Prostate gland (tissue), 2 donors: ENCODE measurements at regions not wholly inside any gene's neighbourhood (a gene's known extent, or its start where the extent isn't known, plus 50 kb on each side); places are given as distances from the start of the nearest gene placed in this dataset.

ENCODE experiments used
- DNase-seq: peaks from one replicate; pipeline ENCODE4 v3.0.0-alpha.2; 2019; ENCODE audit warnings: low spot score
- H3K27ac ChIP-seq, 2 donors: fragments of 200-600 bp; sonication (generic); 2 replicates each; pipeline ENCODE4 v1.5.1; 2017 to 2019
- H3K27me3 ChIP-seq: fragments of 200-600 bp; sonication (generic); replicated peaks from 2 replicates; pipeline ENCODE4 v1.5.1; 2019; ENCODE audit not compliant: insufficient read depth
- H3K36me3 ChIP-seq, 2 donors: fragments of 200-600 bp; sonication (generic); 1 replicate in 1 of 2; 2 replicates in 1 of 2; pipeline versions ENCODE4 v1.5.1 to v1.8.1; 2017 to 2019
- H3K4me1 ChIP-seq: fragments of 200-600 bp; sonication (generic); replicated peaks from 2 replicates; pipeline ENCODE4 v1.5.1; 2019
- H3K4me3 ChIP-seq, 2 donors: fragments of 200-600 bp; sonication (generic); 2 replicates each; pipeline ENCODE4 v1.5.1; 2017 to 2019
- H3K9me3 ChIP-seq: fragments of 200-600 bp; sonication (generic); 2 replicates; pipeline ENCODE4 v1.5.1; 2017
- CTCF ChIP-seq, 4 experiments: fragments of 200-600 bp in 2 of 4; fragments of 450-650 bp in 2 of 4; sonication (generic) in 2 of 4; IDR thresholded peaks; 1 replicate in 3 of 4; 2 replicates in 1 of 4; pipeline ENCODE4 v1.5.1; 2016 to 2019; ENCODE audit warnings: antibody characterized with exemption in 4 of 4, mild to moderate bottlenecking in 2 of 4, moderate library complexity in 2 of 4
- POLR2A ChIP-seq: fragments of 450-650 bp; IDR thresholded peaks from one replicate; pipeline ENCODE4 v1.6.1; 2016; ENCODE audit warnings: antibody characterized with exemption, mild to moderate bottlenecking
- POLR2AphosphoS5 ChIP-seq: sonication (generic); formaldehyde crosslinking; IDR thresholded peaks from one replicate; pipeline ENCODE4 v1.6.1; 2017; ENCODE audit warnings: antibody characterized with exemption
- WGBS: methylation state at CpG from one replicate; pipeline ENCODE4 v1.1.5; 2018; 5-methylcytosine and 5-hydroxymethylcytosine counted together
- intact Hi-C: fragments of 100-400 bp; cut with DNase I; formaldehyde crosslinking; loops from one replicate; pipeline ENCODE4 v1.14.2; 2022

DNA sequence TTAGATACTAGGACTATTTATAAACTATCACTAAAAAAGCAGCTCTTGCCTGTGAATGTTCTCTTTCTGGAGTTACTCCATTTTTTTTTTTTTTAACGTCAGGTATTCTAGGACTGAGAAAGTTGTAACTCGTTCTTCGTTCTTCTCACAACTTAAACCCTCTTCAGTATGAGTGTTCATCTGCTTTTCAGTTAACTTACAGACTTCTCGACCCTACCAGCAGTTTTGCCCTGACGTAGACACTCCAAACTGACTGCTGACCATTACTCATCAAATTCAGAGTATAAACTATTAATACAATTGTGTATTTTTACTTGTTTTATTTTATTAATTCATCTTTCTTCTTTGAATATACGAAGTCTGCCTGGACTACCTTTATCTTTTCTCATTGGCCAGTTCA, 353.1 kb downstream of the GPR37 start:
- no peak overlapping the region for H3K27ac ChIP-seq
- H3K27me3 ChIP-seq: no peaks in the 10 kb centered on the region
- DNase-seq: no peak
- 68% methylated on average over 6 of the region's 6 CpGs for WGBS
- H3K4me3 ChIP-seq: no peak overlapping the region
- no peak for TF ChIP-seq POLR2AphosphoS5
- no peak for TF ChIP-seq CTCF (IDR thresholded peaks at IDR 0.05)
- no peak for TF ChIP-seq POLR2A
- no peaks in the 10 kb centered on the region for H3K9me3 ChIP-seq
- H3K4me1 ChIP-seq: no peaks in the 10 kb centered on the region
- intact Hi-C loops: no loop called here
- no peaks in the 10 kb centered on the region for H3K36me3 ChIP-seq

- Histone ChIP-seq H3K27me3 (no peaks in the 10 kb centered on the region), H3K4me1 (no peaks in the 10 kb centered on the region), H3K4me3 (no peak overlapping the region), H3K27ac (no peak overlapping the region), H3K36me3 (no peaks in the 10 kb centered on the region), H3K9me3 (no peaks in the 10 kb centered on the region)
- DNase-seq: no peak
- TF ChIP-seq CTCF (IDR thresholded peaks at IDR 0.05): no peak
- no peak for TF ChIP-seq POLR2A
- TF ChIP-seq POLR2AphosphoS5: no peak
- WGBS: 71% methylated on average over 7 of the region's 7 CpGs
- intact Hi-C loops: no loop called here
Observed at GRCh38 chr7:124411796-124412195, 353.8 kb downstream of the GPR37 start.

DNA sequence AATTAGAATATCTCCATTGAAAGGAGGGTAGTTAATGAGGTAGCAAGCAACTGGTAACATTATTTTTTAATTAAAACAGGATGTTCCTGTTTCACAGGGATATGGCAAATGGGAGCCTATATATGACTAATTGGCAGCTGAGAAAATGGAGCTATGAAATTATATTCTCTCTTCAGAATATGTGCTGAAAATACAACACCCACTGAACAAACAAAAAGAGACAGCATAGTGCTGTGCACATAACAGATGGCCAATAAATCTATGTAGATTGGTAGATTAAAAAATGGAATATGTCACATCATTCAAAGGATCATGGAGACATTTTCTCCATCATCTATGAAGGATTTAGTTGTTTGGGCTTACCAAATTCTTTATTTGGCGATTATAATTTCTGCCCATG, 362.0 kb downstream of the GPR37 start:
- no peak for DNase-seq
- intact Hi-C loops: no loop called here
- no peaks in the 10 kb centered on the region for H3K4me1 ChIP-seq
- H3K4me3 ChIP-seq: no peak overlapping the region
- H3K27ac ChIP-seq: no peak overlapping the region
- H3K27me3 ChIP-seq: no peaks in the 10 kb centered on the region
- H3K9me3 ChIP-seq: no peaks in the 10 kb centered on the region
- WGBS: 94% methylated on average over 1 of the region's 1 CpG
- H3K36me3 ChIP-seq: no peaks in the 10 kb centered on the region
- TF ChIP-seq POLR2A: no peak

DNA sequence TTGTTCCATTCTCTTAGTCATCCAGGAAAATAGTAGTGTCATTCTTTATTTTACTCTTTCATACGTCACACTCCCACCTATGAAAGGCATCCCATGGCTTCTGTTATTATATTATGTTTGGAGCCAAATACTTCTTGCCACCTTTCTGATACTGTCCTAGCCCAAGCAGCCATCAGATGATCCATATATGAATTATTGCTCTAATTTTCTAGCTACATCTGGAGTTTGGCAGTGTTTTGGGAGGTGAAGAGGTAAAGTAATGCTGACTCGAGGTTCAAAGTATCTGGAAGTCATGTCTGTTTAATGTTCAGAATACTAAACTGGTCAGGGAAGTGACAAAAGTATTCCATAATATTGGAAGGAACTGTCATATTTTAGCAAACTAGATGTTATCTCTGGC, 362.5 kb downstream of the GPR37 start:
- H3K27me3 ChIP-seq: no peaks in the 10 kb centered on the region
- intact Hi-C loops: no loop called here
- DNase-seq: no peak

DNA sequence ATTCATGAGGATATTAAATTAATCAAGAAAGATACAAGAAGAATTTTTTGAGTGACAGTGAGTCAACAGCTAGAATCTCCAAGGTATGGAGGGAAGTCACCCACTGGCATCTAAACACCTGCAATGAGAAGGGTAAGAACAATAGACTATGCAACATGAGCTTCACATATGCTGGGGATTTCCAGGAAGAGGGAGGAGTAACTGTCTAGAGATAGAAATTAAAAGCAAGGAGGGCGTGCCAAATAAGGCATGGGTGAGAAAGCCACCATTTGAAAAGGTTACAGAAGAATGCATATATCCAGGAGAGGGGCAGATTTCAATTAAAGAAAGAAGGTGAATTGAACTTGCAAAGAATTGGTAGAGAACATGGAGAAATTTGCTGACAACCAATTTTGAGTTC, 365.7 kb downstream of the GPR37 start:
- no peak for DNase-seq
- Histone ChIP-seq H3K27me3 (no peaks in the 10 kb centered on the region), H3K36me3 (no peaks in the 10 kb centered on the region), H3K4me1 (no peaks in the 10 kb centered on the region), H3K27ac (no peak overlapping the region), H3K9me3 (no peaks in the 10 kb centered on the region), H3K4me3 (no peak overlapping the region)
- 78% methylated on average over 1 of the region's 1 CpG for WGBS
- intact Hi-C loops: no loop called here
- TF ChIP-seq CTCF (IDR thresholded peaks at IDR 0.05): no peak
- no peak for TF ChIP-seq POLR2AphosphoS5

More for the DNA sequence above, 362.5 kb downstream of the GPR37 start:
- 67% methylated on average over 2 of the region's 2 CpGs for WGBS
- H3K36me3 ChIP-seq: no peaks in the 10 kb centered on the region
- H3K4me3 ChIP-seq: no peak overlapping the region
- H3K9me3 ChIP-seq: no peaks in the 10 kb centered on the region
- H3K27ac ChIP-seq: no peak overlapping the region
- TF ChIP-seq POLR2AphosphoS5 (no peak), POLR2A (no peak), CTCF (IDR thresholded peaks at IDR 0.05) (no peak)
- no peaks in the 10 kb centered on the region for H3K4me1 ChIP-seq
